SKM-1 treated with dmso at 0.1 percent for 144 hours (cell line): ENCODE measurements at regions not wholly inside any gene's neighbourhood (a gene's known extent, or its start where the extent isn't known, plus 50 kb on each side); places are given as distances from the start of the nearest gene placed in this dataset.

Source experiments
- DNase-seq: peaks from one replicate; lab custom pipeline; 2025; ENCODE audit not compliant: unreplicated experiment; lab: John Stamatoyannopoulos, UW

DNA sequence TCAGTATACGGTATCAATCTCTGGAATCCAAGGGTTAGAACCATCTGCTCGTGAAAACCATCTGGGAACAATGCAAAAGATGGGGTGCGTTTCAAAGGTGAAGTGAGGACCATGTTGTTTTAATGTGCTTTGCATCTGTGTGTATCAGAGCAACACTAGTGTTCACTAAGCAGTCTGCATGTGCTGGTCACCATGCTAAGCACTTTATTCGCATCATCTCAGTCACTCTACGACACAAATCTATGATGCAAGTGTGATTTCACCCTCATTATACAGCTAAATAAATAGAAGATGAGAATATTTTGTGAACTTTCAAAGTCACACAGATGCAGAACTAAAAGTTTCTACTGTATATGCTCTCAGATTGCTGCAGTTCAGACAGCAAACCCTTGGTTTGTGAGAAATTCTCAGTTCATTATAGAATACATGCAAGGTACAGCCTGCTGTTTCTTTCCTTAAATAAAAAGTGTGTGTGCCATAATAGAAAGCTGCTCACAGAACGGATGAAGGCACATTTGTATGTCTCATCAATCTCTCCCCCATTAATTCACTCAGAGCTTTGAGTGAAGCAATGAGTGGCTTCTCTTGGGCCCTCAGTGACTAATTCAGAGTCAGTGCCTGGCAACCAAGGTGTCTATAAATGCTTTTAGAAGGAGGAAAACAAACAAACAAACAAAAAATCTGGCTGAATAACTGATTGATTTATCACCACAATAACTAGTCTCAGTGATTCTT, 652.8 kb upstream of the SOX11 start:
- no peak for DNase-seq

DNA sequence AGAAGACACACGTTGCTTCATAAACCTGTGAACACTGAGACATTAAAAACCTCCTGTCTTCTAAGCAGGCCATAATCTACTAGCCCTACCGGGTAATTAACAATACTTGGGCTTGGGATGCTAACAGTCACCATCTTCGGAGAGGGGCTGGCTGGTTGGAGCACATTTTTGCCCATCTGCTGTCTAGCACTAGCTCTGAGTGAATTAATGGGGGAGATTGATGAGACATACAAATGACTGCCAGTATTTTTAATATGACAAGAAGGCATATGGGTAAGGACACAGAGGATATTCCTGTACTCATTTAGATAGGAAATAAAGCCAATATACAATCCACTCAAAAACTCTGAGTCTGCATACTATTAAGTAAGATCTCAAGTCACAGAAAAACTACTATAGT, 651.6 kb upstream of the SOX11 start:
- no peak for DNase-seq

DNA sequence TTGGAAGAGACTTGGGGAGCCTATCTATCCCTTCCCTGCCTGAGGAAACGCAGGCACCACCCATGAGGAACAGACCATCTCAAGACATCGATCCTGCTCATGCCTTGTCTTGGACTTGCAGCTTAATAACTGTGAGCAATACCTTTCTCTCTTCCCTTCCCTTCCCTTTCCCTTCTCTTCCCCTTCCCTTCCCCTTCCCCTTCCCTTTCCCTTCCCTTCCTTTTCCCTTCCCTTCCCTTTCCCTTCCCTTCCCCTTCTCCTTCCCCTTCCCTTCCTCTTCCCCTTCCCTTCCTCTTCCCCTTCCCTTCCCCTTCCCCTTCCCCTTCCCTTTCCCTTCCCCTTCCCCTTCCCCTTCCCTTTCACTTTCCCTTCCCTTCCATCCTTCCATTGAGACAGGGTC, 650.7 kb upstream of the SOX11 start:
- no peak for DNase-seq

DNA sequence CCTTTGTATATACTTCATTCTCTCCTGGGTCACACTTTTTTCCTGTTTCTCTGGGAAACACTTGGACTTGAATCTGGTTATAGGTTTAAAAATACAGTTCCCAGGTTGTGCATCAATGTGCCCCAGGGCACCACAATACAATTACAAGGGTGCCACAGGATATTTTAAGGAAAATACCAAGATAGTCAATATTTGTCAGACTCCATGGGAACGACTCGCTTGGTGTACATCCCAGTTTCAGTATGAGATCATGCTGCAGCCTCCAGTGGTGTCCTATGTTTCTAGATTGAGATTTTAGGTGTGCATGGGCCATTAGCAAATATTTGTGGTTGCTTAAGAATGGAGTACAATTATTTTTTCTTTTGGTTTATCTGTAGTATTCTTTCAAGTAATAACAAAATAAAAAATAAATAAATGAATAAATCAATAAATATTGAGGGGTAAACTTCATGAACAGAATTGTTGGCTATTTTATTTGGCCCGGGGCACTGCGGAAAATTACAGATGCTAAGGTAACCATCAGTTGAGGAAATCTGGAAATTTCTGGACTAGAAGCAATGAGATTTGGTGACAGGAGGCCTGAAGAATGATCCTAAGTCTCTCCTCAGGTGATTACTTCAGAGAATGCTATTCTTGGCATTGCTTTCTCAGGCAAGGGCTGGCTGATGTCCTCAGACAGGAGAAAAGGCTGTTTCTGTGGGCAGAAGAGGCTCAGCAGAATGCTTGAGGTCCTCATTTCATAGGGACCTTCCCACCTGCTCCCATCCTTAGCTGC, 649.3 kb upstream of the SOX11 start:
- DNase-seq: no peak

DNA sequence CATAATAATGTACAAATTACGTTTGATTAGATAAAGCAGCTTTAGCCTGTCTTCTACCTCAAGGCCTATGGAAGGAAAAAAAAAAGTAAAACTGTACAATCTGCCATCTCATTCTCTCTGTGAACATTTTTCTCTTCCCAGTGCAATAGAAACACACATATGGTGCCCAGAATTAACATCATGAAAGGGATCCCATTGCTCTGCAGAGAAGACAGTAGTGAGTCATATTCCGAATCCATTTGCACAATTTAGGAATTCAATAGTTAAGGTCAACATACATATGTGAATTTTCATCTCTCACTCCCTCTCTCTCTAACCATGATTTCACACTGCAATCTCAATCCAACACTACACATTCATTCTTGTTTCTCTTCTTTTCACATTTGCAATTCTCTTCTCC, 640.9 kb upstream of the SOX11 start:
- DNase-seq: no peak

DNA sequence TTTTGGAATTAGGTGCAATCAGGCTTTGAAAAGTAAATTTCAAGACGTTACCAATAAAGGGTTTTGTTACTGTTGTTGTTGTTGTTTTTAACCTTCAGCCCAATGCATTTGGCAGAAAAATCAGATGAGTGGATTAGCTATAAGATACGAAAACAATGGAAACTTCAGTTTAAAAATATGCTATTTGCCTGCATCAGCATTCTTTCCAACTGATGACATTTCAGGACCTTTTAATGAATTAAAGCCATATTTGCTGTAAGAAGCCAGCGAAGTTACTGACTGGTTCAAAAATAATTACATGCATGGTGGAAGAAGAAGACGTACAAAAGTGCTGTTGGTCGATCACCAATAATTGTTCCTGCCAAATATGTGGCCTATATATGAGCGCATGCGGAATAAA, 639.3 kb upstream of the SOX11 start:
- no peak for DNase-seq

DNA sequence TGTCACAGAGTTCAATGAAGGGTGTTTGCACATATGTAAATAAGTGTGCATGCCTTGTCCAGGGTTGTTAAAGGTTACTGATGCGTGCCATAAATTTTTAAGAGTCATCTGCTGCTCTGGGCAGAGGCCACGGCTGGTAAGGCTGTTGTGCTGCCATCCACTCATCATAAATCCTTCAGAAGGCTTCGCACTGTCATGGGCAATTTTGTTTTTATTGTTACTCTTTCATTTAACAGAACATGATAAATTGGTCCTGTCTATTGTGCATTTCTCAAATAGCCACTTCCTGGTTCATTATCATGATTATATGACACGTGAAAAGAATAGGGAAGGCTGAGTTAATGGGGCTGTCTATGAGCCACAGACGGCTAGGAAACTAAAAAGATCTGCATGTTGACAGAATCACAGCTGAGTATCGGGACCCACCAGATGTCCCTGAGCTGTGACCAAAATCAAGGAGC, 634.3 kb upstream of the SOX11 start:
- no peak for DNase-seq

DNA sequence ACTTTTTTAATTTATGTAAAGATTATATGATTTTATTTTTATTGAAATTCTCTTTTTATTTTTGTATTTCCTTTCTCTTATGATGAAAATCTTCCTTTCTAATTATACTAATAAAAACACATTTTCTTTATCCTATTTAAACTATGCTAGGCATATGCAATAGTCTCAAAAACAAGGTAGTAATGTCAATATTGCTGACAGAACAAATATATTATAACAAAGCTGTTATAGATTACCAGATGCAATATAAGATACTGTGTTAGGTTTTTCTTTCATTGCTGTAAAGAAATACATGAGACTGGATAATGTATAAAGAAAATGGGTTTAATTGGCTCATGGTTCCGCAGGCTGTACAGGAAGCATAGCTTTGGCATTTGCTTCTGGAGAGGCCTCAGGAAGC, 631.2 kb upstream of the SOX11 start:
- DNase-seq: no peak

DNA sequence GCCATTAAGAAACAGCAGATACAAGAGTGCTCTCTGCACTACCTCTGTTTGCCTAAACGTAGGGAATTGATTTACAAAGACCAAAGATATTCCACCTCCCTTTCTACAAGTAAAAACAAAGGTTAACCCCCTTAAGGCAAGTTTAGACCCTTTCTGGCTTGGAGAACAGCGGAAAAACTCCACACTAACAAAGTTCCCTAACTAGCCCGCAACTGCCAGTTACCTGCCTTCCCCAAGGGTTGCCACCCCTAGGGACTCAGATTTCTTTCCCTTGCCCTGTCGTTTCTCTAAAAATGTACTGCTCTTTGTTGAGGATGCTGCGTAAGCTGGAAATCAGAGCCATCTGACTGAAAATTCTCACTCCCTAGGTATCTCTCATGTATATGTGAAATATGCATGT, 627.5 kb upstream of the SOX11 start:
- DNase-seq: no peak

DNA sequence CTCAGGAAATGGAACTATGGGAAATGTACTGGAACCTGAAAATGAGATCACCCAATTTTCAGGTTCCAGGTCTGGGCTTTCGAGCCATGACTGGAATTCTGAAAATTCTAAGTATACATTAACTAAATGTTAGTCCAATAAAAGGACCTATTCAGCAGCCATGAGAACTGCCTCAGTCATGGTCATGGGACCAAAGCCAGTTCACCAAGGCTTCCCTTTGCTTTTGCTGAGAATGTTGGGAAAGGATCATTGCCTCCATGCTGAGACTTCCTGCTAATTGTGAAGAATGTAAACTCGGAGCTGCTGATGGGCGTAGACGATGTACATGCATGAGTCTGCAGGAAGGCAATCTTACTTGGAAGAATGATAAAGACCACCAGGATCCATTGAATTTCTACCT, 624.4 kb upstream of the SOX11 start:
- no peak for DNase-seq

DNA sequence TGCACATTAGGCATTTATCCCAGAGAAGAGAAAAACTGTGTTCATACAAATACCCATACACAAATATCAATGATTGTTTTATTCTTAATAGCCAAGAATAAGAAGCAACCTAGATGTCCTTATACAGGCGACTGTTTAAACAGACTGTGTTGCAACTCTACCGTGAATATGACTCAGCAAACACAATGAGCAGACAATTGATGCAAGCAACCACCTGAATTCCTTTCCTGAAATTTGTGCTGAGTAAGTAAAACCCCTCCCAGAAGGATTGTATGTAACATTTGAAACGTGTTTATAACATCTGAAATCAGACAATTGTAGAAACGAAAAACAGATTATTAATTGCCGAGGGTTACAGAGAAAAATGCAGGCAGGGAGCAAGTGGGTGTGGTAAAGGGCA, 621.9 kb upstream of the SOX11 start:
- no peak for DNase-seq

DNA sequence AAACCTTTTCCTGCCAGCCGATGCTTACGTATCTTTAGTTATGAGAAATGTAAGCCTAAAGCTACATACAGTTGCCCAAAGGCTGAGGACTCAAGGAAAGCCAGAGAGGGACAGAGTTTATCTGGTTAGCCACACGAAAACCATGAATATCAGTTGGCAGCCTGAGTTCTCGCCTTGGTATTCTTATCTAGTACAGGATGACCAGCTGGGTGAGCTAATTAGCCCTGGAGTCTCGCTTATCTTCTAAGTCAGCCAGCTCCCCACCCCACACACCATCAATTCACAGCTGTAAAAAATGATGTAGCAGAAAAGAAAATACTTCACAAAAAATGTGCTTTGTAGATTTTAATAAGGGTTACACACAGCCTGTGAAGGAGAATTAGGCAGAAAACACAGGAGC, 617.5 kb upstream of the SOX11 start:
- DNase-seq: no peak

DNA sequence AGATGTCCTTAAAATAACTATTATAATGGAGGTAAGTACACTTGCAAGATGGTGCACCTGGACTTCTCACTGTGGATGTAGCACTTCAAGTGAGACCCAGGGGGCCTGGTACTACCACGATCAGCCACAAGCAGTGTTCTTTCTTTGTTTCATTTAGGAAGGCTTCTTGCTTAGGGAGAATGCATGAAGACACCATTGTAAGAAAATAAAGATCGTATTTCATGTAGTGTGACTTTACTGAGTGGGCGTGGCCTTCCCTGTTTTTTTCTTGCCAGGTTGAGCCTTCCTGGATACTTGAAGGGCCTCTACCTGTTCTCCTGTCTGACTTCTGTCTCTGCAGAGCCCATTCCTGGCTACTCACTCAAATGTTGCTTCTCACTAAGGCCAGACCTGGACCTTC, 615.6 kb upstream of the SOX11 start:
- DNase-seq: no peak

DNA sequence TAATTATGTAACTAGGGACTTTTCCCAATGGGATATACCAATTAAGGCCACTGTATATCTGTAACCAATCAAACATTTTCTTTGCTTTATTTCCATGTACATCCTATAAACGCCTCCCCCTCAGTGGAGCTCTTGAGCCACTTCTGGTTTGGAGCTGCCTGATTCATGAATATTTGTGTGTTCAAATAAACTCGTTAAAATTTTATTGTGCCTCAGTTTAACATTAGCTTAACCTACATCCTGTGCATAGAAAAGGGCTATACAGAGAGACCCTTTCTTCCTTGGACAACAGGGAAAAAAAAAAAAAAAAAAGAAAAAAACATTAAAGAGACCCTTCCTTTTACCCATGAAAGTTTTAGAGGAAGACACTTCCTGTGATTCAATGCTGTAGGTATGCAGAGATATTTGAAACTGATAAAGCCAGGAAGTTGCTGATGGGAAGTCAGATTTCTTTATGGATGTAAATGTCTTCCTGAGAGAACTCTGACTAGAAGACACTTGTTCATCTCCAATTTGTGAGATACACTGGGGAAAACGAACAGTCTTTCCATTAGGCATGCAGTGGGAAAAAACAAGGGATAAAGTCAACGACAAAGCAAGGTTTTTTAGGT, 614.6 kb upstream of the SOX11 start:
- no peak for DNase-seq

DNA sequence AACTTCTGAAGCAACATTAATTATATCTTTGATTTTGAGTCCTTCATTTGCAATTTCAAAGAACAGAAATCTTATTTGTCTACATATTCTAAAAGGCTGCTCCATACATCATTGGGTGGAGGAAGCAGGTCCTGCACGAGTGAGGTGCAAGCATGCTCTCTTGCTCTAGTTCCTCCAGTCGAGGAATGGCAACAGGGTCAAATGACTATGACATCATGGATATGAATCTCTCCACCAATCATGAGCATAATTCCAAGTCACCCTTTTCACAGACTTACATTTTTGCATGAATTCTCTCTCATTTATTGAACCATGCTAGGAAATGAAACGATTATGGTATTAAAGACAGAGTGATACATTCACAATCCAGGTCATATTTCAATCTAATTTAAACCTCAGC, 608.8 kb upstream of the SOX11 start:
- DNase-seq: no peak

DNA sequence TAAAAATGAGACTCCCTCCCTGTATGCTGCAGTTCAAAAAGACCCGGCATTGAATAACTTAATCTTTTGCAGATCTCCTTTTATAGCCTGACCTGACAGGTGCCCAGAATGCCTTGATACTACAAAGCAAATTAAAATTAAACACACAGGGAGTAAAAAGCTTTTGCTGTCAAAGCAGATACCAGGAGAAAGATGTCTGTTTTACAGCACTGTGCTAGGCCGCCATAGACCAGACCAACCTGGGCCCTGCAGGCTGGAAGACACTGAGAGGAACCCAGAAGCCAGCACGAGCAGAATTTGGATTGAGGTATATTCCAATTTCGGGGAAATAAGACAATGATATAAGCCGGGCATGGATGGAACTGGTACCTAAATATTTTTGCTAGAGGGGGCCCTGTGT, 602.8 kb upstream of the SOX11 start:
- DNase-seq: no peak

DNA sequence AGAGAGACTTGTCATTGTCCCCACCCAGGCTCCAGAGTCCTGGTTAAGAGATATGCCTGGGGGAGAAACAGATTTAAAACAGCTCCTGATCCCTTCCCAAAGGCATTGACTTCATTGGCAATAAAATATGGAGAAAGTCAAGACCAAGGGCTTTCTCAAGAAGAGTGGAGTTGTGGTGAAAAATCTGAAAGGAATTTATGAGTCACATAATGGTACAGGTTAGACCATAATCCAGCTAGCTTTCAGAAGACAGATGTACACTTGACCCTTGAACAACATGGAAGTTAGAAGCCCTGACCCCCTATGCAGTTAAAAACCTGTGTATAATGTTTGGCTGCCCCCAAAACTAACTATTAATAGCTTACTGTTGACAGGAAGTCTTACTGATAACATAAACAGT, 599.1 kb upstream of the SOX11 start:
- DNase-seq: no peak

DNA sequence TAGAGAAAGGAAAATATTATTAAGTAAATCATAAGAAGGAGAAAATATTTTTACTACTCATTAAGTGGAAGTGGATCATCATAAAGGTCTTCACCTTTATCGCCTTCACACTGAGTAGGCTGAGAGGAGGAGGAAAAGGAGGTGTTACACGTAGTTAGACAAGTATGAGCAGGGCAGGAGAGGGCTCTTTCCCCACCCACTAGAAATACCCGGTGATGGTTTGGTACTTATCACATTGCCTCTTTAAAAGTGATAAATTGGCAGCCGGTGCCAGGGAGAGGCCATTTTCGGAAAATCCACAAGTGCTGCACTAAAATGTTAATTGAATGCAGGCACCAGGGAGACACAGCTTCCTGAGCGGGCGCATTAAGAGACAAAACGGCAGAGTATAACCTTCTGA, 598.7 kb upstream of the SOX11 start:
- DNase-seq: no peak

DNA sequence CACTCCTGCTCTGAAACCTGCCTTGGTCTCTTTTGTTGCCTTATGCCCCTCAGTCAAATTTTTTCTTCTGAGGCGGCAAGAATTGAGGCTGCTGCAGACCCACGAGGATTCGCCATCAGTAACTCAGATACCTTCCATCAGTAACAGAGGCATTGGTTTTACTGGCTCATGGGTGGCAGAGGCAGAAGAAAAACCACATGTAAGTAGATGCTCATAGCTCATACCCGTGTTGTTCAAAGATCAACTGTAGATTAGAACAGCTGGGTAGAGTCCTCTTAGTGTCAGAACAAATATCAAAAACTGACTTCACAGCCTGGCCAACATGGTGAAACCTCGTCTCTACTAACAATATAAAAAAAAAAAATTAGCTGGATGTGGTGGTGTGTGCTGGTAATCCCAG, 598.0 kb upstream of the SOX11 start:
- no peak for DNase-seq

DNA sequence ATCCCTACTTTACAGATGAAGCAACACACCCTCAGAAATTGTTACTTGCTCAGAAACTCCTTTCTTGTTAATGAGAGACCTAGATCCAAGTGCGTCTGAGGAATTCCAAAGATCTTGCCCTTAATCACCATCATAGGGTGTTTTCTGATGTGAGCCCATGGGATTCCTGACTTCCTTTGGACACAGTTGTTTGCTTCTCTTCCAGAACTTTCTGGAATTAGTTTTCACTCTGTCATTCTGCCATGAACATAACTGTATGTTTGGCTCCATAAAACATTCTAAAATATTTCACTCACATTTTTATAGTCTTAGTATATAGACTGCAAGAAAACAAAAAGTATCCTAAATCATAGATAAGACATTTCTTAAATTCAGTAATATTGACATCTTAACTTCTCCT, 593.9 kb upstream of the SOX11 start:
- DNase-seq: no peak

DNA sequence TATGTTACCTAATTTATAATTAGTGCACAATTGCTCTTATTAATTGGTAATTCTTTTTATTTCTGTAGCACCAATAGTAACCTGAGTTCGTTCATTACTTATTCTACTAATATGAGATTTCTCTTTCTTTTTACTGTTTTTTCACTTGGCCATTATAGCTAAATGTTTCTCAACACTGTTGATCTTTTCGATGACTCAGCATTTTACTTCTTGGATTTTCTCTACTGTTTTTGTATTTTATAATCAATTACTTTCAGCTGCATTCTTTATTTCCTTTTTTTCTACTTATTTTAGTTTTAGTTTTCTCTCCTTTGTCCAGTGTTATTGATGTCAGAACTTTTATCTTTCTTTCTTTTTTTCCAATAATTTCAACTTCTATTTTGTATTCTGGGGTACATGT, 589.4 kb upstream of the SOX11 start:
- DNase-seq: no peak

DNA sequence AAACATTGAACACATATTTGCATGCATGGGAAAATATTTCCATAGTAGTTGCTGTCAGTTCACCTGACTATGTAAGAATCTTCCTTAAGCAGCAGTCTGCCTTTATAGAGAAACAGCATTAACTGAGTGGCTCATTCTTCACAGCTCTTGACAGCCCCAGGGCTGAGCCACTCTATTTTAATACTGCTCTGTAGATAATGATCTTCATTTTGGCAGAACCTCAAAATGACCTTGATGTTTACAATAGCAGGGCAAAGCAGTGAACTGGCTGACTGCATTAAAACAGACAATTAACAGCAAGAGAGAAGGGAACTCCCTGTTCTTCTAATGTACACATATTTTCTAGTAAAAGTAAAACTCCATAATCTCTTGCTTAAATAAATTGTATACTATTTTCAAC, 580.6 kb upstream of the SOX11 start:
- no peak for DNase-seq
